Endothelial cell of umbilical vein (primary cell): ENCODE measurements at regions not wholly inside any gene's neighbourhood (a gene's known extent, or its start where the extent isn't known, plus 50 kb on each side); places are given as distances from the start of the nearest gene placed in this dataset.
"Not testable (repeated sequence)": the region's sequence is repeated elsewhere in the genome, so short reads cannot be mapped to it uniquely, and the experiment has no call there.

Experiments
- BruUV-seq: library from RNA; stranded (reverse); fragments of 400-500 nt; replicated peaks from 2 replicates; lab custom pipeline; 2021; lab: Mats Ljungman, UMichigan
- CTCF ChIA-PET: fragments of 300-600, 350-600 bp; sonication (Branson Sonifier 250); formaldehyde crosslinking; loops from one replicate; lab custom pipeline; 2021; ENCODE audit warnings: antibody characterized with exemption, inconsistent platforms; lab: Charles Lee
- POLR2A ChIA-PET: fragments of 300-600, 350-600 bp; sonication (Branson Sonifier 250); formaldehyde crosslinking; loops from one replicate; lab custom pipeline; 2021; ENCODE audit warnings: antibody characterized with exemption, inconsistent platforms; lab: Charles Lee
- DNase-seq: peaks from one replicate; pipeline ENCODE4 v3.0.0-alpha.2; 2011; ENCODE audit warnings: low read depth, low spot score
- FAIRE-seq: peaks from 2 replicates; lab custom pipeline; 2011; peaks lifted over from hg19 to GRCh38; lab: Jason Lieb, UNC
- H2AFZ ChIP-seq: 2 replicates; pipeline ENCODE4 v1.6.0; 2012; ENCODE audit warnings: low read depth, low read length, control low read depth, inconsistent platforms
- H3K27ac ChIP-seq: 2 replicates; pipeline ENCODE4 v1.5.1; 2011; ENCODE audit warnings: low read depth, mild to moderate bottlenecking, control low read depth, low read length, moderate library complexity; ENCODE audit not compliant: insufficient read depth
- H3K27me3 ChIP-seq, 2 experiments: 2 replicates each; pipeline versions ENCODE4 v1.6.0 to v1.6.1; 2011; ENCODE audit warnings: low read length in 2 of 2, mixed read lengths in 1 of 2; ENCODE audit not compliant: control insufficient read depth in 2 of 2, insufficient read depth in 2 of 2
- H3K36me3 ChIP-seq, 2 experiments: 2 replicates in 1 of 2; 3 replicates in 1 of 2; pipeline ENCODE4 v1.5.1; 2011; ENCODE audit warnings: low read length in 2 of 2, mild to moderate bottlenecking in 1 of 2, moderate library complexity in 1 of 2; ENCODE audit not compliant: control insufficient read depth in 2 of 2, insufficient read depth in 2 of 2; ENCODE audit errors: extremely low read depth in 1 of 2
- H3K4me1 ChIP-seq: 3 replicates; pipeline ENCODE4 v1.5.1; 2011; ENCODE audit warnings: mild to moderate bottlenecking, low read length; ENCODE audit not compliant: control insufficient read depth, insufficient read depth; ENCODE audit errors: extremely low read depth
- H3K4me2 ChIP-seq: 2 replicates; pipeline ENCODE4 v1.6.1; 2011; ENCODE audit warnings: low read length, control low read depth, mixed read lengths; ENCODE audit not compliant: insufficient read depth
- H3K4me3 ChIP-seq, 3 experiments: fragments of 200-600 bp in 1 of 3; sonication (generic), shearing (Covaris generic) in 1 of 3; replicated peaks in 1 of 3; 2 replicates each; pipeline ENCODE4 v1.5.1; 2011 to 2016; ENCODE audit warnings: control low read depth in 3 of 3, low read length in 3 of 3, mild to moderate bottlenecking in 2 of 3, inconsistent platforms in 1 of 3, low read depth in 1 of 3, moderate library complexity in 1 of 3; ENCODE audit not compliant: insufficient read depth in 1 of 3
- H3K79me2 ChIP-seq: 2 replicates; pipeline ENCODE4 v1.6.0; 2012; ENCODE audit warnings: low read length, inconsistent platforms; ENCODE audit not compliant: control insufficient read depth, insufficient read depth
- H3K9ac ChIP-seq: replicated peaks from 2 replicates; pipeline ENCODE3; 2011; ENCODE audit warnings: low read length, control low read depth; ENCODE audit not compliant: insufficient read depth; ENCODE audit errors: extremely low read depth
- H3K9me1 ChIP-seq: replicated peaks from 3 replicates; pipeline ENCODE4 v1.6.0; 2011; ENCODE audit warnings: mild to moderate bottlenecking, low read length; ENCODE audit not compliant: control insufficient read depth, insufficient read depth; ENCODE audit errors: extremely low read depth
- H3K9me3 ChIP-seq: replicated peaks from 2 replicates; pipeline ENCODE4 v1.5.1; 2012; ENCODE audit warnings: low read length, inconsistent platforms; ENCODE audit not compliant: control insufficient read depth, insufficient read depth
- H4K20me1 ChIP-seq: replicated peaks from 2 replicates; pipeline ENCODE3; 2011; ENCODE audit warnings: mild to moderate bottlenecking, low read length; ENCODE audit not compliant: control insufficient read depth, insufficient read depth; ENCODE audit errors: extremely low read depth
- dilution Hi-C: fragments of 300-500 bp; cut with MboI; formaldehyde crosslinking; loops from one replicate; pipeline ENCODE4 v1.15.0; 2019; ENCODE audit warnings: low sequenced_read_pairs; ENCODE audit not compliant: extremely low pct_ligation_motif_present
- intact Hi-C: fragments of 100-400 bp; cut with micrococcal nuclease; formaldehyde crosslinking; loops from one replicate; pipeline ENCODE4 v1.10.0; 2022

- intact Hi-C loops, dilution Hi-C loops, H3K79me2 ChIP-seq, H3K9me3 ChIP-seq, H3K4me2 ChIP-seq, H3K27me3 ChIP-seq, FAIRE-seq, POLR2A ChIA-PET, H3K4me3 ChIP-seq, H3K36me3 ChIP-seq, H4K20me1 ChIP-seq, CTCF ChIA-PET, BruUV-seq, H3K27ac ChIP-seq, H3K9ac ChIP-seq, H3K9me1 ChIP-seq, DNase-seq, H2AFZ ChIP-seq, H3K4me1 ChIP-seq: not testable (repeated sequence)
Observed at GRCh38 chr22:15782933-15783332, 93.1 kb downstream of the POTEH start.

GRCh38 chr22:15784383-15785085 lies 94.7 kb downstream of the POTEH start:
- FAIRE-seq, H3K27ac ChIP-seq, H3K9me3 ChIP-seq, H3K4me2 ChIP-seq, H3K4me3 ChIP-seq, H3K36me3 ChIP-seq, CTCF ChIA-PET, H3K4me1 ChIP-seq, DNase-seq, H3K27me3 ChIP-seq, BruUV-seq, POLR2A ChIA-PET, dilution Hi-C loops, H3K9me1 ChIP-seq, H3K9ac ChIP-seq, H2AFZ ChIP-seq, H3K79me2 ChIP-seq, H4K20me1 ChIP-seq, intact Hi-C loops: not testable (repeated sequence)

GRCh38 chr22:15786942-15787733 lies 97.3 kb downstream of the POTEH start:
- dilution Hi-C loops, H3K27me3 ChIP-seq, CTCF ChIA-PET, H4K20me1 ChIP-seq, FAIRE-seq, H2AFZ ChIP-seq, H3K4me3 ChIP-seq, H3K4me2 ChIP-seq, DNase-seq, H3K9ac ChIP-seq, H3K9me3 ChIP-seq, POLR2A ChIA-PET, H3K36me3 ChIP-seq, H3K4me1 ChIP-seq, intact Hi-C loops, H3K79me2 ChIP-seq, H3K27ac ChIP-seq, H3K9me1 ChIP-seq, BruUV-seq: not testable (repeated sequence)

- intact Hi-C loops, BruUV-seq, H3K9me1 ChIP-seq, H3K9me3 ChIP-seq, H2AFZ ChIP-seq, H3K4me3 ChIP-seq, DNase-seq, H3K4me2 ChIP-seq, H4K20me1 ChIP-seq, POLR2A ChIA-PET, H3K27me3 ChIP-seq, H3K27ac ChIP-seq, H3K79me2 ChIP-seq, H3K36me3 ChIP-seq, FAIRE-seq, H3K4me1 ChIP-seq, H3K9ac ChIP-seq, CTCF ChIA-PET, dilution Hi-C loops: not testable (repeated sequence)
Observed at GRCh38 chr22:15791557-15791956, 101.7 kb downstream of the POTEH start.
